ENCODE measurements at regions not wholly inside any gene's neighbourhood (a gene's known extent, or its start where the extent isn't known, plus 50 kb on each side); places are given as distances from the start of the nearest gene placed in this dataset.

DNA sequence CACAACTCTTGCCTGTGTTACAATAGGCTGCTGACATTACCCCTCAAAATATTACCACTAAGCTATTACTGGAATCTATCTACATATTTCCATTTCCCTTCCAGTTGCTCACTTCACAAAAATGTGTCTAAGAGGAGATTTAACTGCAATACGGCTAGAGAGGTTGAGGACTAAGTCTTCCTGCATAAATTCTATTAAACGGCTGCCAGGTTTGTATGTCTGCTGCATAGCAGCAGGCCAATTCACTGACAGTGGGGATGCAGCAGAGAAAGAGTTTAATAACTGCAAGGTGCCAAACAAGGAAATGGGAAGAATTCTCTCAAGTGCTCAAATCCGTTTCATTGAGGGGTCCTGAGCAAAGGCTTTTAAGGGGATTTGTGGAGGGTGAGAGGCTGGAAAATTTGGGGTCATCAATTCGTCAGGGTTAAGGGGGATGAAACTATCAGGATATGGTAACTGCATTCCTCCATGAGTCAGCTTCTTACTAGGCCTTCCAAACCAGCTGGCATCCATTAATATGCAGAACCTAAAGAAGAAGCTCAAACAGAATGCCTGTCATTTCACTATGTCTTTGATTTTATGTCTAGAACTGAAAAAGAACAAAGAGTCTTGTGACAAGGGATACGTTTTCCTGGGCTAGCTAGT, 675.6 kb downstream of the TBL1XR1 start:
- no peak for TF ChIP-seq POLR2A (IDR thresholded peaks at IDR 0.05; ENCODE audit: low read length)
- TF ChIP-seq GATA1 (IDR thresholded peaks at IDR 0.05; ENCODE audit: low read depth, low read length) = no peak

Measured in erythroblast (primary cell).